Occipital lobe (tissue), 1 donor: ENCODE measurements at regions not wholly inside any gene's neighbourhood (a gene's known extent, or its start where the extent isn't known, plus 50 kb on each side); places are given as distances from the start of the nearest gene placed in this dataset.

Experiments used
- DNase-seq: peaks from one replicate; lab custom pipeline; 2025; lab: John Stamatoyannopoulos, UW

DNA sequence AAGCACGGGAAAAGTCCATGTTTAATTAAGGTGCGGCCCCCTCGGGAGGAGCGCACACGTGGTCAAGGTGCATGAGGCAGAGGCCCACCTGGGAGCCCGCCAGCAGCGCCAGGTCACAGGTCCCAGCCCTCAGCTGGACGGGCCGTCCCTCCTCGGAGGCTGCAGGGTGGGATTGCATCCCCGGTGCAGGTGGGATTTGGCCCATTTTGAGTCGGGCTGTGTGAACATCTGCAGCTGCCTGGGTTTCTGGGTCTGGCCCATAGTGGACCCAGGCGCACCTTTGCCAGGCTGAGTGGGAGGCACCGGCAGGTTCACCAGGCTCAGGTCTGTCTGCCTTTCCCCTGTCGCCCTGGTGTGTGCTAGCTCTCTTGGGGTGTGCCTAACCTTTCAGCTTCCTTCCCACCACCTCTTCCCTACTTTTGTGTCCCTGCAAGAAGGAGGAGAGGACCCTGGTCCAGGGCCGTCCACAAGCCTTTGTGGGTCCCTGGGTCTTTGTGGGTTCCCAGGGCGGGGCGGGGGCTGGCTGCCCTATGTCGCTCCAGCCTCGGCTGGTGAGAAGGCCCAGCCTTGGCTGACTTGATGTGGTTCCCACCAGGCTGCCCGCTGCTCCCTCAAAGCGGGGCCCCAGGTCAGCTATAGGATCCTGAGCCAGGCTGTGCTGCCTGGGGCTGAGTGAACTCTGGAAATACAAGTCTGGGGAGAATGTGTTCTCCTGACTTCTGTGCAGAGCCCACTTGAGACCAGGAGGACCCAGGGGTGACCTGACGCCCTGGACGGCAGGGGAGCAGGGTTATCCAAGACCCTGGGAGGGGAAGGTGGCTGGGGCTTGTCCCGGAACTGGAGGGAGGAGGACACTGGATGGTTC, 186.7 kb upstream of the SHH start:
- DNase-seq, result no peak

DNA sequence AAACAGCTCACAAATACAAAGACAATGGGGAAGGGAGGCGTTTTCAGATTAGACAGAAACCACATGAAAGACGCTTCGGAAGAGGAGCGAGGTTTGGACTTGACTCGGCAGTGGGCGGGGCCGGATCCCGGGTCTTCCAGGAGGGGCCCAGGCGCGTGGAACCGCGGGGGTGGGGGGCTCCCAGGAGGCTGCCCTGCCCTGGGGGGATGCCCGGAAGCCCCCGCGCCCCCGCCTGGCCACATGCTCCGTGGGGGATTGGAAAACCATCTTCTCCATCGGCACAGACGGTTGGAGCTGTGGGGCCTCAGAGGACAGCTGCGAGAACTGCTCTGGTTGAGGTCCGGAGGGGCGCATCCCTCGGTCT, 186.0 kb upstream of the SHH start:
- no peak for DNase-seq

DNA sequence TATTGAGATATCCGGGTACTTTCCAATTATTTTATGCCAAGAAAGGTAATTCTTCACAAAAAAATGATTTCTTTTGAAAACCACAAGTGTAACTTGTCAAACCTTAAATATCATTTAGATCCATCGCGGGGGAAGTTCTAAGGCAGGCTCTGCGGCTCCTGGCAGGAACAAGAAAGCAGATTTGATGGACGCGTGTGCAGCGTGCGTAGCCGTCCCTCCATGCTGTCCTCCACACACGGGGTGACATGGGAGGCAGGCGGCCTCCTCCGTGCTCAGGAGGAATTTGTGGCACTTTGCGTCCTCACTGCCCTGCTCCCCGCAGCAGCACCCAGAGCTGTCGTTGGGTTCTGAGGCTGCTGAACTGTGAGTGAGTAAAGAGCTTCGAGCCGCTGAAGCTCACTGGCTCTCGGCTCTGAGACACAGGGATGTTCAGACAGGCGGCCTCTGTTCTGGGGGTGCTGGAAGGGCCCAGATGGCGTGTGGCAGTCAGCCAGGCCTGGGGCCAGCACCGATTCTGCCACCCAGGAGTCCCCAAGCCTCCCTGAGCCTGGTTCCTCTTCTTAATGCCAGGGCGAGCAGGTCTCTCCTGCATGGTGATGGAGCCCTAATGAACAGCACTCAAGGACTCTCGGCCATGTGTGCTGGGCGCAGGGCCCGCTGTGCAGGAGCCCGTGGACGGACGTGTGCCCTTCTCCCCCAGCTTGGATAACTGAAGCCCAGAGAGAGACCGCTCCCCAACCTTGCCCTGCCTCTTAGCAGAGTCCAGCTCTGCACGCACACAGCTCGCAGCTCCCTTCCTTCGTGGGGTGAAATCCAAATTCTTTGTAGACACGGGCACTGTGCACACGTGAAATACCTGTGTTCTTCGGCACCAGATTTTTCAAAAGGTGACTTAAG, 185.4 kb upstream of the SHH start:
- DNase-seq, result no peak

DNA sequence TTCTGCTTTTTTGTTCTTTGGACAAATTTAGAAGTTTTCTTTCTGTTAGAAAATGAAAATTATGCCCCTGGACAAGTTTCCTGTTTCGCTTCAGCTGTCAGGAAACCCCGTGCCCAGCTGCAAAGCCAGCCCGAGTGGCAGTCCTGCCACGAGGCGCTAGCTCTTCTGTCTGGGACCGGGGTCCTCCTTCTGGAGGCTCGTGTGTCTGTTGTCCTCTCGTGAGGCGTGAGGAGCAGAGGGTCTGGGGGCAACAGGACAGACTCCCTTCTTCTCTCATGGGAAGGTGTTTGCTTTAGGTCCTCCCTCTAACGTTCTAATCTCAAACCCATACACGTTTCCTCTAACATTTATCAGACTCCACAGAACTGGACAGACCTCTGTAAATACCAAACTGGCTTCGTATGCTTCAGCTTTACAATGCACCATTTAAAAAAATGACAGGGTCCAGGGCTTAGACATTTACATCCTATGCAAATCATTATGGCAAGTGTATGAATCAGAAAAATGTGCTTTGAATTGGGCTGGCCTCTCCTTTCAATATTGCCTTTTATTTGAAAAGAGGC, 184.5 kb upstream of the SHH start:
- DNase-seq, result no peak

DNA sequence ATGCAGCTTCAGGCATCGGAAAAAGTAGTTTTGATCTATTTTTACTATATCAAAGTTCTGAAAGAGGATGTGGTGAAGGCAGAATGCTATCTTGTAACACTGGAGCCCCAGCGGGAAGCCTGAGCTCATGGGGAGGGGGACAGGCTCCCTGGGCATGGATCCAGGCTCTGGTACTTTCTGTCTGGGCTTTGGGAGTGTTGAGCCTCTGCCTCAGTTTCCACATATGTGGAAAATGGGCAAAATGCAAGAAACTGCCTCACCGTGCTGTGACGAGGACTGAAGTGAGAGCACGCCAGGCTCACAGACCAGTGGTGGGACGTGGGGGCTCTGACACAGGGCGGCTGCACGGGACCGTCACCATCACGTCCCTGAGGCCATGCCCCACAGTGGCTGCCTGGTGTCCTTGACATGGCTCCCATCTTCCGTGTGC, 182.9 kb upstream of the SHH start:
- no peak for DNase-seq

DNA sequence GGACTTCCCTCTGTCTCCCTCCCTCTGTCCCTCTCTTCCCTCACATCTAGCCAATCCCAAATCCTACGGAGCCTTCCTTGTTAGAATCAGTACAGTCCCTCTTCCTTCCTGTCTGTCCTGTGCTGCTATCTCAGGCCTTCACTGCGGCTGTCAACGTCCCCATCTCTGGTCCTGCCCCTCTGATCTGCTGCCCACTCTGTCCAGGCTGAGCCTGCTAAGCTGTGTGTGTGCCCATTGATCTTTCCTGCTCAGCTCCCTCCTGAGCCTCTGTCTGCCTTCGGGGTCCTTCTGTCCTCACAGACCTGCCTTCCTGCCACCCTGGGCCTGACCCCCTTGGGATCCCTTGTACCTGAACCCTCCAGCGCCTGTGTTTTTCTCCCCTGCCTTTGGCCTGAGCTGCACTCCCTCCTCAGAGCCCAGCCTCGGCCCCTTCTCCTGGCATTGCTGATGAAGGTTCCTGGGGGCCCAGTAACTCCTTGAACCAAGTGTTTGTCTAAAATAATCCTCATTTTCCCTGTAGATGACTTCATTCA, 182.1 kb upstream of the SHH start:
- no peak for DNase-seq

DNA sequence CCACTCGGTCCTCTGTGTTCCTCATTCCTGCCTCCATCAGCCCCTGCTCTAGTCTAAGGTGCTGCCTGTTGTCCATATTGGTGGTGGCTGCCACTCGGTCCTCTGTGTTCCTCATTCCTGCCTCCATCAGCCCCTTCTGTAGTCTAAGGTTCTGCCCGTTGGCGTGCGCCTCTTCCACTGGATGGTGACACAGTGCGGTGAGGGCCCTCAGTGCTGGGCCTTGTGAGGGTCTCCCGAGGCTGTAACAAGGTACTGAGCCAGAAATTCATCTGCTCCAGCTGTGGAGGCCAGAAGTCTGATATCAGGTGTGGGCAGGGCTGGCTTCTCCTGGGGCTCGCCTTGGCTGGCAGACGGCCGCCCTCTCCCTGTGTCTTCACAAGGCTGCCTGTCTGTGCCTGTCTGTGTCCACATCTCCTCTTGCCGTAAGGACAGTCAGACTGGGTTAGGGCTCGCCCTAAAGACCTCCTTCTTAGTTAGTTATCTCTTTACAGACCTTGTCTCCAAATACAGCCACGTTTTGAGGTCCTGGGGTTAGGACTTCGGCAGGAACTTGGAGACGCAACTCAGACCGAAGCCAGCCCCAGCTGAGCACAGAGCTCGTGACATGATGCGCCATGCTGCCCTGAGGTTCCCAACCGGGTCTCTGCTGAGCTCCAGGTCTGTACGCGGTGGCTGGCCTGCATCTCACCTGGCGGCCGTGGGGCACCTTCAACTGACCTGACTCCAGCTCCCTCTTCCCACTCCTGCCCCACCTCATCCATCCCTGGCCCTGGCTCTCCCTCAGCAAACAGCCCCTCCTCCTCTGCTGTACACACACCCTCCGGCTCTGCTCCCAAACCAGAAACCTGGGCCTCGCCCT, 181.4 kb upstream of the SHH start:
- no peak for DNase-seq

DNA sequence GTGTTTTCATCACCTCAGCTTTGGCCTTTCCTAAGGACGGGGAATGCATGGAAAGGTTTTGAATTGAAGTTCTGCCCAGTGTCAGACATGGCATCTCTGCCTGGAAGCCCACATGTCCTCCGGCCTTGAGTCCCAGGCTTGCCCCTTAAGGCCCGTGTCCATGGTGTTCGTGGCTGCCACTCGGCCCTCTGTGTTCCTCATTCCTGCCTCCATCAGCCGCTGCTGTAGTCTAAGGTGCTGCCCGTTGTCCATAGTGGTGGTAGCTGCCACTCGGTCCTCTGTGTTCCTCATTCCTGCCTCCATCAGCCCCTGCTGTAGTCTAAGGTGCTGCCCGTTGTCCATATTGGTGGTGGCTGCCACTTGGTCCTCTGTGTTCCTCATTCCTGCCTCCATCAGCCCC, 180.7 kb upstream of the SHH start:
- DNase-seq, result no peak

DNA sequence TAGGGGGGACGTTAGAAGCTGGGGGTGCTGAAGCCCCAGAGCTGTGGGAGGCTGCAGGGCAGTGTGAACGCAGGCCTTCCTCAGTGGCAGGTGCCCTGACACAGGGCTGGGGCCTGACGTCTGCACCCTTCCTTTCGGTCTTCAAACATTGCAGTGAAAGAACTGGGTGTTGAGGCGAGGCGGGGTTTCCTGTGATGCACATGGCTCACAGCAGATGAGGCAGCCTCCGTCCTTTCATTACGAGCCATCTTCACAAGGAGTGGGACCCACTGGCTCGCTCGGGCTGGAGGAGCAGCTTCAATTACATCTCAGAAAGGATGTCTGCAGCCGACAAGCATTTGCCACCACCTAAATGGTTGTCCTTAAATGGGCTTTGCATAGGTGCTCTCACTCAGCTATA, 180.3 kb upstream of the SHH start:
- DNase-seq, result no peak

DNA sequence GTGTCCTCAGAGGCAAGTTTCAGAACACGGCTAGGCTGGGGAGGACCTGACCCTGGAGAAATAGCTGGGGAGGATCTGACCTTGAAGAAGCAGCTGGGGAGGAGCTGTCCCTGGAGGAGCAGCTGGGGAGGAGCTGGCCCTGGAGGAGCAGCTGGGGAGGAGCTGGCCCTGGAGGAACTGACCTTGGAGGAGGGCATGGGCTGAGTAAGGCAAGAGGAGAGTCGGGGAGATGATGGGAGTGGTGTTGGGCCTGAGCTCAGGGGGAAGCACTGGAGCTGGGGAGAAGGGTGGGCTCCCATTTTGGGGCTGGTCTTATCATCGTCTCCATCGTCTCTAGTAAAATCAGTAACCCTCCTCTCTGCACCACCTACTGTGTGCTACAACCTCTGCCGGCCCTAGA, 179.8 kb upstream of the SHH start:
- DNase-seq, result no peak

DNA sequence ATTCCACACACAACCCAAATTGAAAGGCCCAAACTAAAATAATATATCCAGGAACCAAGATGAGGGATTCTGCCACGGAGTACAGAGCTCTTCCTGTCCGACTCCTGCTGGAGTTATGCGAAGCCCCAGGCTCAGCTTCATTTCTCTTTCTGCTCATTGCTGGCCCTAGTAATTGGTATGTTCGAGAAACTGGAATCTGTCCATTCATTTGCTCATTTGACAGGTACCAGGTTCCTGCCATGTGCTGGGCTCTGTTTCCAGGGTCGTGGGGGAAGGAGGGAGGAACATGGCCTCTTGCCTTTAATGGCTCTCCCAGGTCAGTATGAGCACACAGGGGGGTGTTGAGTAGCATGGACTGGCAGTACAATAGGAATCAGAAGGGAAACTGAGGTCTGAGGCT, 179.2 kb upstream of the SHH start:
- DNase-seq, result no peak

DNA sequence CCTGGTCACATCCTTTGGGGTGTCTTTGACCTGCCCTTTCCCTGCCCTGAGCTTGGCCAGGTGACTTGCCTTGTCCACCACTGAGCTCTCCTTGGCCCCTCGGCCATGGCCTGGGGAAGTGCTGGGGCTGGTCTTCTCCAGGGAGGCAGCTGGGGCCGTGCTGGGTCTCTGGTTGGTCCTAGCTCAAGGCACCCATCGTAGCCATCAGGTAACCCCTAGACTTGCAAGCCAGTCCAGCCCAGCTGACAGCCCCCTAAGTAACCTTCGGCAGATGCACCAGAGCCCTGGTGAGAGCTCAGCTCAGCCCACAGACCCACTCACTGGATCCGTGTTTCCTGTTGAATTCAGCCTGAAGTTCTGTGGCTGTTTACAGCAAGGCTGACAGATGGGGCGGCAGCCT, 176.2 kb upstream of the SHH start:
- no peak for DNase-seq

DNA sequence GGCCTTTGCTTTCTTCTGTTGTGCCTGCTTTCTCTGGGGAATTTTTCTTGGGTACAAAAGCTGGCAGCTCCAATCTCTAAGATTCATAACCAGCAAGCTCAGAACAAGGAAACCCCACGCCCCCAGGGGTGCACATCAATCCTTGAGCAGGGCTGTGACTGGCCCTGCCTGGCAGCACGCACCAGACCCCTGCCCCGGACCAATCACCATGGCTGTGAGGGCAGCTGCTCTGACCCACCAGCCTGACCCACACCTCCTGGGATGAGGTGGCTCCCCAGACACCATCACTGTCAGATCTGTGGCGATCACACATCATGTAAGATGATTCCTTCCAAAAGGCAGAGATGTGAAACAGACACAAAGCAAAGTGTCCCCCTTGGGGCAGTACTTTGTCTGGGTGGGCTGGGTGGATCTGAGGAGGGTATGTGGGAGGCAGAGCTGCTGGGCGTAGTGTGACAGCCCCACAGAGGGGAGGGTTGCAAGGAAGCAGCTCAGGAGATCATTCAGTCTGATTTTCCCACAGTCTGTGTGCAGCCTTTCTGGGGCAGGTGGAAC, 175.5 kb upstream of the SHH start:
- DNase-seq, result no peak

DNA sequence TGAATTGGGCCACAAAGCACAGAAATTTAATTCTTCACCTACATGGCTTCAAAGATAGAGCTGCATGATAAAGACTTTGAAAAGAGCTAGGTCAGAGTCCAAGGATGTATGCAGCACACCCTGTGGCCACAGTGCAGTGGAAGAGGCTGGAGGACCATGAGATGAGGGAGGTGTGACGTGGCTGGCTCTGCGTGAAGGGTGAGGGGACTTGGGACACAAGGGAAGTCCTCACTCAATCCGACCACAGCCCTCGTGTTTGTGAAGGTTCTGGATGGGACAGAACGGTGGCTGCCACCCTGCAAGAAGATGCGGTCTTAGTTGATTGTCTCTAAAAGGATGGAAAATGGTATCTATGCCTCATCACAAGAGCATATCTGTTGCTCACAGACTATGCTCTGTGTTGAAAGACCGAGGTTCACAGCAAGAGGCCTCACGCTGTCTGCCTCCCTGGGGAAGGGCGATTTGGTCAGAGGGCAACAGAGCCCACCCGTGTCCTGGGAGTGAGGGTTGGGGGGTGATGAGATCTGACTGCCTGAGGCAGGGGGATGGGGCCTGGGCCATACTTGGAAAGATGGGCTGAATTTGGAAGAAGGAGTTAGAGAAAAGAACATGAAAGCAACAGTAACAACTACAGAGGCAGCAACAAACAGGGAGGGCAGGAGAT, 174.4 kb upstream of the SHH start:
- no peak for DNase-seq

DNA sequence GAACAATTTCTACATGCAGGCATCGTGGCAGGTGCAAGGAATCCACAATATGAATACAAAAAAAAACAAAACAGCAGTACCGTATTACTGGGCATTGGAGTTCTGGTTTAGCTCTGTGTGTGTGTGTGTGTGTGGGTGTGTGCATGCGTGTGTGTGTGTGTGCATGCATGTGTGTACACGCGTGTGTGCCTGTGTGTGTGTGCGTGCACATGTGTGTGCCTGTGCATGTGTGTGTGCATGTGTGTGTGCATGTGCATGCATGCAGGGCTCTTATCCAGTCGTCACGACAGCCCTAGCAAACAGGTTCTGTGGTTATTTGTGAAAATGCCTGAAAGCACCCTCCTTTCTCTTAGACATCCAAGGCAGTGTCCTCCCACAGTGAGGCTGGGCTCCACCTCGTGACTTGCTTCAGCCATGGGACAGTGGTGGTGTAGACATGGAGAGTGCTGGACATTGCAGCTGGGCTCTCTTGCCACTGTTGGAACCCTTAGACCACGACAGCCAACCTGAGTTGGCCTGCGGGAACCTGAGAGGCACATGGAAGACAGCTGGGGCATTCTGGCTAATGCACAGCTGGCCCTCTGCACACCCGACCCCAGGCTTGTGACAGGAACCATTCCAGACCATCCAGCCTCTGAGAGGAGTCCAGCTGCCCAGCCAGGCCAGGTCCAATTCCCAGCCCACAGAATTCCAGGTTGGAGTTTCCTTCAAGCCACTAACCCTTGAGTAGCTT, 173.4 kb upstream of the SHH start:
- DNase-seq, result no peak

DNA sequence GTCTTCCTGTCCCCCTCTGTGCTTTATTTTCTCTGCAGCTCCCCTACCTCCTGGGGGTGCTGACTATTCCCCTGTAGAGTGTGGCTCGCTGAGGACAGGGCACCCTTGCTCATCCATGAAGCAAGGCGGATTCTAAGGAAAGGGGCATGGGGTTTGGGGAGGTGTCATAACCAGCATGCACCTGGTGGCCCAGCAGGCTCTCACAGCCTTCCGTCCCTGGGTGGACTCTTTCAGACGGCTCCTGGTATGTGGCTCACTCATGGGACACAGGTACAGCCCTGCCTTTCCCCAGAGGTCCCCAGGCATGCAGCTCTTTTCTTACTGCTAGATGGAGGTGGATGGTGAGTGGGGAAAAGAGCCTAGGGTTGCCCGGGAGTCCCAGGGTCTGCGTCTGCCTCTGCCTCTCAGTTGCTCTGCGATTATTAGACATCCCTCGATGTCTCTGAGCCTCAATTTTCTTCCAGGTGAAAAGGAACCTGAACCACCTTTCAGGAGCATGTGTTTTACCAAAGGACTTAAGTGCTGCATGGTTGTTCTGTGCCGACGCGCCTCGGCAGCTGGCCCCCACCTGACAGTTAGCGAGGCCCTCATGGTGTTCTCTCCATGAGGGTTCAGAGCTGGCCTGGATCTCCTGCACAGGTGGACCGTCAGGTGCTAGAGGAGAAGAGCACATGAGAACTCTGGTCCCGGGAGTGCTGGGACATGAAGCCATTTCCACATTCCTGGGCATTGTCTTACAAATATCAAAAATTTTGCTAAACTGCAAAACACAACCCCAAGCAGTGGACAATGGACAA, 172.5 kb upstream of the SHH start:
- DNase-seq, result no peak

DNA sequence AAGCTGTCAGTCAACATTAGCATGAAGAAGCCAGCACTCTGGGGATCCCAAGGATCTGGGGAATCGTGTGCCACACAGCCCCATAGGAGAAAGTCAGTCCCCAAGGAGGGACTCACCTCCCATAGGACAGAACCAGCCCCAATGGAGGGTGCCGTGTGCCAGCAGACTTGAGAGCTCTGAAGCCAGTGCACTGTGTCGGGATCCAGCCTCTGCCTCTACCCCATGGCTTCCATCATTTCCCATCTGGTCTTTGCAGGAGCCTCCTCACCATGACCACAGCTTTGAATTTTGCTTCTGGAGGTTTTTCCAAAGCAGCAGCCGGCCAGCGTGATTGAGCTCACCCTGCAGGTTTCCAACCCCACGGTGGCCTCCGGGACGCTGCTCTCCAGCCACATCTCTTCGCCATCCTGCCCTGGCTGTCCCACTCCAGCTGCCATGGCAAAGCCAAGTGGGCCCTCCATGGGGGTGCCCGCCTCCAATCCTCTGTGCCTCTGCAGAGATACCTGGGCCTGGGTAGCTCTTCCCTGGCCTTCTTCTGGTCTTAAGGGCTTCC, 171.8 kb upstream of the SHH start:
- DNase-seq, result no peak

DNA sequence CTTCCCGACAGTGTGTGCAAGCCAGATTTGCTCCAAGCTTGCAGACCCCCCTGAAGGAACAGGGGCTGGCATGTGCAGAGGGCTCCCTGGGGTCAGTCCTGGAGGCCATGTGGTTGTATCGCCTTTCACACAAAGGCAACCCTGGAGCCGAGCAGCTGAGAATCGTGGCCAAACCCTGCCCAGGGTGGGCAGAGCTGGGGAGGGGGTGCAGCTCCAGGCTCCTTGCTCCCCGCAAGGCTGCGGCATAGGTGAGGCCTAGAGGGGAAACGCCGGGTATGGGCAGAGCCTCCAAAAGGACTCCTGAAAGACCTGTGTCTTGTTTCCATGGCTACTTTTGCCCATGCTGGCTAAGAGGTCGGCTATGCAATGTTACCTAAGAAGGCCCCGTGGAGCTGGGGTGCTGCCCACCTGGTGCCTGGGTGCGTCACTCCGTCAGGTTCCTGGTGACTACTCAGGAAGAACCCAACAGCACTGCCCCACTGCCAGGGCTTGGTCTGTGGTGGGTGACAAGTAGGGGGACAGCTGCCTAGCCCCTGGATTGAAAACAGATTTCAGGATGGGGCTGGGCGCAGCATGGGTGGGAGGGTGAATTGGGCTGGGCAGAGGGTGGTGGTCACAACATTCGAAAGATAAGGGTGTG, 171.0 kb upstream of the SHH start:
- DNase-seq, result no peak
